Stimulated activated CD4-positive, alpha-beta T cell treated with anti-CD3 and anti-CD28 coated beads, TNF-alpha, amount 100 ng/mL, for 24 hours (primary cell): ENCODE measurements at regions not wholly inside any gene's neighbourhood (a gene's known extent, or its start where the extent isn't known, plus 50 kb on each side); places are given as distances from the start of the nearest gene placed in this dataset.

Experiments used
- DNase-seq, 3 experiments: peaks; one replicate each; pipeline ENCODE4 v3.0.0-alpha.2; 2020; ENCODE audit warnings: low read depth in 3 of 3

DNA sequence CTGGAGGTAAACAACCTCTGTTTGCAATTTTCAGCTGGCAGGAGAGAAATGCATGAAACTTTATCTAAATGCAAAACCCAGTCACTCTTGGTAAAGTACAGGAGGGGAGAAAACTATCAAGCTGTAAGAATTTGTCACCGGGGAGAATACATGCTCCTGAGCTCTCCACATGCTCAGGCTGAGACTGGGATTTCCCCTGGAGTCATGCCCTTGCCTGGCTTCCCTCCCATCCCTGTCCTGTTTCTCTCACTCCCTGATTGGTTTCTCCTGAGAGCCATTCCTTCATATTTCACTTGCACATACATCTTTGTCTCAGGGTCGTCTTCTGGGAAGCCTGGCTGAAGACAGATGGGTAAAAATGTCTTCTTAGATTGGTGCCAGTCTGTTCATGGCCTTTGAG, 52.9 kb upstream of the SPATS2L start:
- DNase-seq: no peak

GRCh38 chr2:200254773-200255172, 51.7 kb upstream of the SPATS2L start:
- no peak for DNase-seq

- DNase-seq: no peak
Measured at GRCh38 chr2:200255549-200255948, 50.9 kb upstream of the SPATS2L start.
